ENCODE measurements at regions not wholly inside any gene's neighbourhood (a gene's known extent, or its start where the extent isn't known, plus 50 kb on each side); places are given as distances from the start of the nearest gene placed in this dataset.

- TF ChIP-seq POLR2A (IDR thresholded peaks at IDR 0.05): no peak
- no peak for TF ChIP-seq CTCF (IDR thresholded peaks at IDR 0.05 in 4 of 5, conservative IDR thresholded peaks at IDR 0.05 in 1 of 5)
- Histone ChIP-seq H3K9me3 (no peaks in the 10 kb centered on the region), H3K27ac (peak overlapping the region in 2 of 4 donors; percentile 21 to 37), H3K4me1 (peaks cover 8 to 9% of the 10 kb centered on the region in 2 donors), H3K4me3 (peak overlapping the region; percentile 4 to 34 (median 24)), H3K27me3 (no peaks in the 10 kb centered on the region), H3K36me3 (no peaks in the 10 kb centered on the region)
- DNase-seq (no peak), ATAC-seq (no peak)
- intact Hi-C loops (cut with DNase I; ENCODE audit: low total_unique reads) (no loop called here), in situ Hi-C loops (cut with MboI; ENCODE audit: low sequenced_read_pairs in 4 of 4) (no loop called here)
Measured at GRCh38 chr22:27438271-27438980, 363.1 kb downstream of the MN1 start.

- no peak for DNase-seq
- Histone ChIP-seq H3K27ac (no peak overlapping the region), H3K9me3 (no peaks in the 10 kb centered on the region), H3K4me1 (peaks cover 8 to 9% of the 10 kb centered on the region in 2 donors), H3K4me3 (no peak overlapping the region), H3K27me3 (no peaks in the 10 kb centered on the region), H3K36me3 (no peaks in the 10 kb centered on the region)
- ATAC-seq: no peak
- in situ Hi-C loops (cut with MboI; ENCODE audit: low sequenced_read_pairs in 4 of 4): no loop called here
- intact Hi-C loops (cut with DNase I; ENCODE audit: low total_unique reads): no loop called here
- TF ChIP-seq CTCF (IDR thresholded peaks at IDR 0.05 in 4 of 5, conservative IDR thresholded peaks at IDR 0.05 in 1 of 5) (no peak), POLR2A (IDR thresholded peaks at IDR 0.05) (no peak)
Measured at GRCh38 chr22:27439131-27439530, 362.4 kb downstream of the MN1 start.

- DNase-seq: no peak
- H3K4me1 ChIP-seq: peaks cover 8 to 9% of the 10 kb centered on the region in 2 donors
- no peaks in the 10 kb centered on the region for H3K27me3 ChIP-seq
- no peaks in the 10 kb centered on the region for H3K36me3 ChIP-seq
- intact Hi-C loops (cut with DNase I; ENCODE audit: low total_unique reads): no loop called here
- TF ChIP-seq CTCF (IDR thresholded peaks at IDR 0.05 in 4 of 5, conservative IDR thresholded peaks at IDR 0.05 in 1 of 5): no peak
- no peak for TF ChIP-seq POLR2A (IDR thresholded peaks at IDR 0.05)
- in situ Hi-C loops (cut with MboI; ENCODE audit: low sequenced_read_pairs in 4 of 4): no loop called here
- H3K9me3 ChIP-seq: no peaks in the 10 kb centered on the region
- no peak overlapping the region for H3K27ac ChIP-seq
- ATAC-seq: no peak
- no peak overlapping the region for H3K4me3 ChIP-seq
Measured at GRCh38 chr22:27440304-27440865, 361.2 kb downstream of the MN1 start.

- ATAC-seq (no peak), DNase-seq (no peak)
- in situ Hi-C loops (cut with MboI; ENCODE audit: low sequenced_read_pairs in 4 of 4): no loop called here
- Histone ChIP-seq H3K27ac (no peak overlapping the region), H3K9me3 (no peaks in the 10 kb centered on the region), H3K36me3 (no peaks in the 10 kb centered on the region), H3K27me3 (no peaks in the 10 kb centered on the region), H3K4me3 (no peak overlapping the region), H3K4me1 (peaks cover 8 to 9% of the 10 kb centered on the region in 2 donors)
- TF ChIP-seq CTCF (IDR thresholded peaks at IDR 0.05 in 4 of 5, conservative IDR thresholded peaks at IDR 0.05 in 1 of 5): no peak
- TF ChIP-seq POLR2A (IDR thresholded peaks at IDR 0.05): no peak
- intact Hi-C loops (cut with DNase I; ENCODE audit: low total_unique reads): no loop called here
Measured at GRCh38 chr22:27441706-27442475, 359.7 kb downstream of the MN1 start.

All from gastrocnemius medialis (tissue), 4 donors.